Activated T-cell treated with anti-CD3 and anti-CD28 coated beads, Interleukin-2, amount 50 U/mL, for 4 hours (primary cell): ENCODE measurements at regions not wholly inside any gene's neighbourhood (a gene's known extent, or its start where the extent isn't known, plus 50 kb on each side); places are given as distances from the start of the nearest gene placed in this dataset.
"Not testable (repeated sequence)": the region's sequence is repeated elsewhere in the genome, so short reads cannot be mapped to it uniquely, and the experiment has no call there.

Source experiments
- ATAC-seq, 2 donors: fragments of 200-7000 bp; cut with Tn5 transposase; one replicate each; pipeline ENCODE4 v1.10.0; 2021
- DNase-seq: peaks from one replicate; pipeline ENCODE4 v3.0.0-alpha.2; 2020
- H3K27me3 Mint-ChIP-seq: one replicate; pipeline ENCODE4 v1.8.0; 2021; ENCODE audit warnings: low read depth, mixed read lengths
- H3K36me3 Mint-ChIP-seq: one replicate; pipeline ENCODE4 v1.8.0; 2022; ENCODE audit warnings: mixed read lengths; ENCODE audit not compliant: insufficient read depth
- H3K4me1 Mint-ChIP-seq: one replicate; pipeline ENCODE4 v1.8.0; 2021; ENCODE audit warnings: low read depth, mixed read lengths
- H3K4me3 Mint-ChIP-seq: one replicate; pipeline ENCODE4 v1.8.0; 2021; ENCODE audit warnings: mild to moderate bottlenecking, moderate library complexity, mixed read lengths
- H3K9me3 Mint-ChIP-seq: one replicate; pipeline ENCODE4 v1.8.0; 2021; ENCODE audit warnings: mixed read lengths

GRCh38 chr1:79903321-79903720, 896.8 kb upstream of the ADGRL4 start:
- H3K36me3 Mint-ChIP-seq, result no peaks in the 10 kb centered on the region
- ATAC-seq, result no peak
- H3K4me1 Mint-ChIP-seq, result no peaks in the 10 kb centered on the region
- peaks cover 10% of the 10 kb centered on the region for H3K9me3 Mint-ChIP-seq
- DNase-seq, result no peak
- H3K4me3 Mint-ChIP-seq, result no peak overlapping the region
- H3K27me3 Mint-ChIP-seq, result no peaks in the 10 kb centered on the region

DNA sequence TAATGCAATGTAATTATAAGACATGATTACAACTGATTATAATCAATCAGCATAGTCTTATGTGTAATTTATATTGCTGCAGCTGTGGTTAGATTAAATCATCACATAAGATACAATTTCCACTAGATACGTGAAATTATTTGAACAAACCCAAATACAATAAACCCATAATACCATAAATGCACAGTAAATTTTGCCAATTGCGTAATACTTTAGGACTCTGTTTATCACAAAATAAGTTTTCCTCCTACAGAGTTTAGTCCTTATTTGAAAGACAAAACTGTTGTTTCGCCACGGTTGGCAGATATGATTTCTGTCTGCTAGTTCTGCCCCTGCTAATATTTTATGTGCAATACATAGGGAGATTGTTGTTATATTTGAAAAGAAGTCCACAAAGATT, 895.9 kb upstream of the ADGRL4 start:
- no peak overlapping the region for H3K4me3 Mint-ChIP-seq
- ATAC-seq, result no peak
- H3K36me3 Mint-ChIP-seq, result no peaks in the 10 kb centered on the region
- no peak for DNase-seq
- peaks cover 6% of the 10 kb centered on the region for H3K9me3 Mint-ChIP-seq
- no peaks in the 10 kb centered on the region for H3K27me3 Mint-ChIP-seq
- no peaks in the 10 kb centered on the region for H3K4me1 Mint-ChIP-seq

GRCh38 chr1:79899914-79900313, 893.4 kb upstream of the ADGRL4 start:
- peaks cover 7% of the 10 kb centered on the region for H3K9me3 Mint-ChIP-seq
- H3K4me1 Mint-ChIP-seq, result no peaks in the 10 kb centered on the region
- H3K27me3 Mint-ChIP-seq, result no peaks in the 10 kb centered on the region
- no peak for ATAC-seq
- no peak for DNase-seq
- H3K4me3 Mint-ChIP-seq, result no peak overlapping the region
- no peaks in the 10 kb centered on the region for H3K36me3 Mint-ChIP-seq

GRCh38 chr1:79896140-79896539, 889.6 kb upstream of the ADGRL4 start:
- ATAC-seq (no peak), DNase-seq (no peak)
- Mint-ChIP-seq H3K9me3 (peaks cover 14% of the 10 kb centered on the region), H3K4me3 (no peak overlapping the region), H3K36me3 (no peaks in the 10 kb centered on the region), H3K4me1 (no peaks in the 10 kb centered on the region), H3K27me3 (no peaks in the 10 kb centered on the region)

- Mint-ChIP-seq H3K36me3 (no peaks in the 10 kb centered on the region), H3K27me3 (no peaks in the 10 kb centered on the region), H3K4me3 (no peak overlapping the region), H3K4me1 (no peaks in the 10 kb centered on the region), H3K9me3 (peaks cover 20% of the 10 kb centered on the region)
- DNase-seq, result no peak
- ATAC-seq, result no peak
These were observed 889.0 kb upstream of the ADGRL4 start for GRCh38 chr1:79895573-79895972.

- not testable (repeated sequence) for H3K4me3 Mint-ChIP-seq, H3K36me3 Mint-ChIP-seq, H3K4me1 Mint-ChIP-seq, ATAC-seq, H3K27me3 Mint-ChIP-seq, DNase-seq
- peaks cover 17% of the 10 kb centered on the region for H3K9me3 Mint-ChIP-seq
These were observed 887.6 kb upstream of the ADGRL4 start for GRCh38 chr1:79894129-79894528.

- Mint-ChIP-seq H3K4me3 (no peak overlapping the region), H3K36me3 (no peaks in the 10 kb centered on the region), H3K27me3 (no peaks in the 10 kb centered on the region), H3K9me3 (peaks cover 22% of the 10 kb centered on the region), H3K4me1 (no peaks in the 10 kb centered on the region)
- no peak for ATAC-seq
- no peak for DNase-seq
These were observed 880.5 kb upstream of the ADGRL4 start for GRCh38 chr1:79887059-79887458.

GRCh38 chr1:79885101-79885500, 878.6 kb upstream of the ADGRL4 start:
- Mint-ChIP-seq H3K9me3 (peaks cover 18% of the 10 kb centered on the region), H3K36me3 (no peaks in the 10 kb centered on the region), H3K27me3 (no peaks in the 10 kb centered on the region), H3K4me3 (no peak overlapping the region), H3K4me1 (no peaks in the 10 kb centered on the region)
- ATAC-seq (no peak), DNase-seq (no peak)

GRCh38 chr1:79877086-79877485, 870.6 kb upstream of the ADGRL4 start:
- no peak overlapping the region for H3K4me3 Mint-ChIP-seq
- ATAC-seq, result no peak

DNA sequence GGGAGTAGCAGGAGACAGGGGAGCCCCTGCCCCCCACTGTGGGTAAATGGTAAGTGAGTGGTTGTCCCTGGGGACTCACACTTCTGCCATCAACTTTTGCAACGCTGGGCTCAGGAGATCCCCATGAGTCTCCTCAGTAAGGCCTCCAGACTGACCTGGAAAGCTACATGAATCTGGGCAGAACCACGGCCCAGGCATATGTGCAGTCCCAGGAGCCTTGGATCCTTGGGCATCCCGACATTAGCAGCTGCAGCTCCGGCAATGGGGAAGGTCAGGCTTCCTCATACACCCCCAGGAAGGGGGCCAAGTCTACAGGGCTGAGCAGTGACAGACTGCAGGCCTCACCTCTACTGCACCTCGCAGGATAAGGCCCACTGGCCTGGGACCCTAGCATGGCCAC, 868.7 kb upstream of the ADGRL4 start:
- Mint-ChIP-seq H3K36me3 (no peaks in the 10 kb centered on the region), H3K27me3 (no peaks in the 10 kb centered on the region), H3K4me1 (no peaks in the 10 kb centered on the region), H3K9me3 (peaks cover 29% of the 10 kb centered on the region), H3K4me3 (no peak overlapping the region)
- ATAC-seq (no peak), DNase-seq (no peak)

More at GRCh38 chr1:79877086-79877485, 870.6 kb upstream of the ADGRL4 start:
- H3K27me3 Mint-ChIP-seq, result no peaks in the 10 kb centered on the region
- H3K4me1 Mint-ChIP-seq, result no peaks in the 10 kb centered on the region
- no peaks in the 10 kb centered on the region for H3K36me3 Mint-ChIP-seq
- peaks cover 32% of the 10 kb centered on the region for H3K9me3 Mint-ChIP-seq
- no peak for DNase-seq

- no peaks in the 10 kb centered on the region for H3K27me3 Mint-ChIP-seq
- H3K36me3 Mint-ChIP-seq, result no peaks in the 10 kb centered on the region
- H3K9me3 Mint-ChIP-seq, result peaks cover 25% of the 10 kb centered on the region
- no peak for DNase-seq
- no peaks in the 10 kb centered on the region for H3K4me1 Mint-ChIP-seq
- H3K4me3 Mint-ChIP-seq, result no peak overlapping the region
- no peak for ATAC-seq
These were observed 867.8 kb upstream of the ADGRL4 start for GRCh38 chr1:79874289-79874688.

GRCh38 chr1:79859212-79859948, 852.9 kb upstream of the ADGRL4 start:
- Mint-ChIP-seq H3K9me3 (peaks cover 22% of the 10 kb centered on the region), H3K4me1 (no peaks in the 10 kb centered on the region)

DNA sequence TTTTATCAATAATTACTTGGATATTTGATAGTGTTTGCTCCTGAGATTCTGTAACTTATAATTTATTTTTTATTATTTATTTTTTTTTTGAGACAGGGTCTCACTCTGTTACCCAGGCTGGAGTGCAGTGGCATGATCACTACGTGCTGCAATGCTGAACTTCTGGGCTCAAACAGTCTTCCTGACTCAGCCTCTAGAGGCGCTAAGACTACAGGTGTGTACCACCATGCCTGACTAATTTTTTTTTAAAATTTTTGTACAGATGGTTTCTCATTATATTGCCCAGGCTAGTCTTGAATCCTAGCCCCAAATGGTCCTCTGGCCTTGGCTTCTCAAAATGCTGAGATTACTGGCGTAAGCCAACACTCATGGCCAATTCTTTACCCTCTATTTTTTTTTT, 845.5 kb upstream of the ADGRL4 start:
- Mint-ChIP-seq H3K36me3 (no peaks in the 10 kb centered on the region), H3K4me1 (no peaks in the 10 kb centered on the region), H3K27me3 (no peaks in the 10 kb centered on the region), H3K9me3 (peaks cover 5% of the 10 kb centered on the region), H3K4me3 (no peak overlapping the region)
- ATAC-seq (no peak), DNase-seq (no peak)

More at GRCh38 chr1:79859212-79859948, 852.9 kb upstream of the ADGRL4 start:
- ATAC-seq (no peak), DNase-seq (no peak)
- Mint-ChIP-seq H3K4me3 (no peak overlapping the region), H3K36me3 (no peaks in the 10 kb centered on the region), H3K27me3 (no peaks in the 10 kb centered on the region)

- peaks cover 3% of the 10 kb centered on the region for H3K9me3 Mint-ChIP-seq
- ATAC-seq, result no peak
- H3K27me3 Mint-ChIP-seq, result no peaks in the 10 kb centered on the region
- DNase-seq, result no peak
- H3K4me3 Mint-ChIP-seq, result no peak overlapping the region
- H3K4me1 Mint-ChIP-seq, result no peaks in the 10 kb centered on the region
- H3K36me3 Mint-ChIP-seq, result no peaks in the 10 kb centered on the region
These were observed 842.9 kb upstream of the ADGRL4 start for GRCh38 chr1:79849388-79849787.

DNA sequence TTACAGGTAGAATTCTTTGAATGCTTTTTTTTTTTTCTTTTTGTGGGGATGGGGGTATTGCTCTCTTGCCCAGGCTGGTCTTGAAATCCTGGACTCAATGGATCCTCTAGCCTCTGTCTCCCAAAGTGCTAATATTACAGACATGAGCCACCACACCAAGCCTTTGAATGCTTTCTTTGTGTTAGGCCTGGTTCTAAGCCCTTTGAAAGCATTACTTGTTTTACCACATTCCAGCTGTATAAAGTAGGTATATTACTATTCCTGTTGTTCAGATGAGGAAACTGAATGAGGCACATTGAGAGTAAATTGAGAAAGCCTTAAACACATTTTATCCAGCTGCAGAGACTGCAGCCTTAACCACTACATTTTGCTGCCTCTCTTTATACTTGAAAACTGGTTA, 841.8 kb upstream of the ADGRL4 start:
- ATAC-seq (no peak), DNase-seq (no peak)
- Mint-ChIP-seq H3K9me3 (peaks cover 6% of the 10 kb centered on the region), H3K36me3 (no peaks in the 10 kb centered on the region), H3K27me3 (no peaks in the 10 kb centered on the region), H3K4me3 (no peak overlapping the region), H3K4me1 (no peaks in the 10 kb centered on the region)
